Stimulated activated CD4-positive, alpha-beta T cell treated with anti-CD3 and anti-CD28 coated beads, Interleukin-15, amount 100 ng/mL, for 48 hours (primary cell): ENCODE measurements at regions not wholly inside any gene's neighbourhood (a gene's known extent, or its start where the extent isn't known, plus 50 kb on each side); places are given as distances from the start of the nearest gene placed in this dataset.
"Not testable (repeated sequence)": the region's sequence is repeated elsewhere in the genome, so short reads cannot be mapped to it uniquely, and the experiment has no call there.

Experiments used
- DNase-seq, 2 donors: peaks; one replicate each; pipeline ENCODE4 v3.0.0-alpha.2; 2020; ENCODE audit warnings: low read depth in 2 of 2

- DNase-seq, result no peak
These were observed 124.2 kb downstream of the GALR1 start for GRCh38 chr18:77373730-77374445.

GRCh38 chr18:77374446-77374805 is 124.8 kb downstream of the GALR1 start:
- DNase-seq, result no peak

- no peak for DNase-seq
These were observed 126.5 kb downstream of the GALR1 start for GRCh38 chr18:77376043-77376732.

- DNase-seq, result no peak
These were observed 127.1 kb downstream of the GALR1 start for GRCh38 chr18:77376733-77377094.

- DNase-seq, result no peak
These were observed 128.2 kb downstream of the GALR1 start for GRCh38 chr18:77377813-77378212.

GRCh38 chr18:77379976-77380509 is 130.4 kb downstream of the GALR1 start:
- no peak for DNase-seq

GRCh38 chr18:77380695-77381094 is 131.0 kb downstream of the GALR1 start:
- DNase-seq, result no peak

DNA sequence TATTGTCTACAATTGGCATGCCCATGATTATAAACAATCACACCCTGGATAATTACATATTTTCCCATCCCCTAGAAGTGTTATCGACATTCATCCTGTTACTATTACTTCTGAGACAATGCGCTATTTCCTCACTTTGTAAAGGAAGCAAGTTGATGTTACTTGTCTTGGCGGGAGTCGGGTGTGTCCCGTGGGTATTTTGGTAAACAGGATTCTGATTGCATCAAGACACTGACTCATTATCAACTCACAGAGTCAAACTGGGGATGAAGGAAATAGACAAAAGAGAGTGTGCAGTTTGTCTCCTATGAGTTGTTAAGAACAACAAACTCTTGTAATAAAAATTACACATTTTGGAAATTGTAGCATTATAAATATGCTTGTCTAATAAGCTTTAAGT is 142.7 kb downstream of the GALR1 start:
- DNase-seq, result no peak

- DNase-seq, result no peak
These were observed 143.9 kb downstream of the GALR1 start for GRCh38 chr18:77393519-77393918.

DNA sequence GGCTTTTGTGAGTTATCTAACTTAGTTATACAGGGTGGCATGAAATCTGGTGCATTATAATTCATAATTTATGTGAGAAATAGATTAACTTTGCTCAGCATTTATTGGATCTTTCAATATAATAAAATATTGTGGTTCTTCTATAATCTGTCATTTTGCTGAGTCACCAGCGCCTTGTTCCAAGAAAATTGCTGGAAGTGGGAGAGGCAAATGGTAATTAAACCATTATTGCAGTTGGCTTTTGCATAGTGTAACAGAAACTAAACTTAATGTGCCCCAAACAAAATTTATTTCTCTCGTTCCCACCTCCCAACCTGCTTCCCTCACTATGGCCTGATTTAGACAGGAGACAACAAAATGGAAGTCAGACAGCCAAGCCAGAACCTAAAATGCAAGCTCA is 146.3 kb downstream of the GALR1 start:
- no peak for DNase-seq

DNA sequence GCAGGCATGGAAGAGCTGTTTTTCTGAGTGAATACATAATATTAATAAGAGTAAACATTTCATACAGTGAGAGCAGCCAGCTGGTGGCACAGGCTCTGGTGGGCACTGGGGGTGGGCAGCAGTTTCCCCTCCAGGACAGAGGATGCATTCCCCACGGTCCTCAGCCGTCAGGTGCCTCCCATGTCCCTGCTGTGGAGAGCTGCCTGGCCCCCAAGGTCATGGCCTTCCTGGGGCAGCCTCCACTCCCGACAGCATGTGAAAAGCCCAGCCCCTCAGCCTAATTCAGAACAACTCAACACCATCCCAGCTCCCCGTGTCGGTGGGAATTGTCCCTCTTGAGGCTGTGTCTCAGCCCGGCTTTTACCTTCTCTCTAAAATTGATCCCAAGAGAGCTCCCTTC is 147.4 kb downstream of the GALR1 start:
- no peak for DNase-seq

GRCh38 chr18:77397617-77398016 is 148.0 kb downstream of the GALR1 start:
- no peak for DNase-seq

DNA sequence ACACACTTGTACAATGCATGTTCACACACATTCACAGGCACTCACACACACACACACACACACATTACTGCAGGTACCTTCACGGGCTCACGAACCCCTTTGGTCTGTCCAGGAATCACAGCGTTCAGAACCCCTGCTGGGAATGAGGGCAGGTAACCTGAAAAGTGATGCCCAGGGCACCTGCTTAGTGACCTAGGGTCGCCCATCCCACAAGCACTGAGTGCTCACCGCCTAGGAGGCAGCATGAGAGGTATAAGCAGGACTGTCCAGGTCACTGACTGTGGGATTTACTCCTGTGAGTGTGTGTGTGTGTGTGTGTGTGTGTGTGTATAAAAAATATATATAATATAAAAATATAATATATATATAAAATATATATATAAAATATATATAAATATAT is 150.9 kb downstream of the GALR1 start:
- no peak for DNase-seq

GRCh38 chr18:77401173-77401572 is 151.5 kb downstream of the GALR1 start:
- DNase-seq, result no peak

DNA sequence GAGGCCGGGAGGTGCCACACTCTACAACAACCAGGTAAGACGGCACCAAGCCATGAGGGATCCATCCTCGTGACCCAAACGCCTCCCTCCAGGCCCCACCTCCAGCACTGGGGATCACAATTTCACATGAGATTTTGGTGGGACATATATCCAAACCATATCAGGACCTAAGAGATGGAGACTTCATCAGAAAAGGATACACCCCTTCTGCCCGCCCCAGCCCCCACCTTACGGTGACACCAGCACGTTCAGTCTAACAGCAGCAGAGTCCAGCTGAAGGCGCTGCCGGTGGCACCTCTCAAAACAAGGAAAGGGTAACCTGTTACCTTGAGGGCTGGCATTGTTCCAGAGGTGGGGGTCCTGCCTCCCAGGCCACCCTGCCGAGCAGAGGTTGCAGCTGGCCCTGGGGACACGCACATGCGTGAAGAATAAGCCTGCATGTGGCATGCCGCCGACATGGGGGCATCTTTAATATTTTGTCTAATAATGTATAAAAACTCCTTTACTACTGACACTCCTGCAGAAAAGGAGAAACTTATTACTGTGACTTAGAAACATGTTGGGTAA is 154.4 kb downstream of the GALR1 start:
- no peak for DNase-seq

GRCh38 chr18:77405096-77405495 is 155.4 kb downstream of the GALR1 start:
- DNase-seq, result no peak

DNA sequence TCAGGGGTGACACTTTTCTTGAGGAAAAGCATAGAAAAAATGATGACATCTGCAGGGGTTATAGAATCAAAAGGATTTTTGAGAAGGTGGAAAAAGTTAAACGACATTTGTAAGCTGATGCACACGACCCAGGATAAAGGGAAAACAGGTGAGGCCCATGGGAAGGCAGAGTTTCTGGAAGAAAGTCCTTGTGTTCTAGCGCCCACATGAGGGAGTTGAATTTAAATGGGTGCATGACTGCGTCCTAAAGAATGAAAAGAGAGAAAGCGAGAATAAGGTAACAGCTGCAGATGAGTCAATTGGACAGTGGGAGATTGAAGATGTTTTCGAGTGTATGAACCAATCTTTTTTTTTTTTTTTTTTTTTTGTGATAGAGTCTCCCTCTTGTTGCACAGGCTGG is 158.1 kb downstream of the GALR1 start:
- no peak for DNase-seq

- not testable (repeated sequence) for DNase-seq
These were observed 171.9 kb downstream of the GALR1 start for GRCh38 chr18:77421546-77421945.

GRCh38 chr18:77422974-77423867 is 173.6 kb downstream of the GALR1 start:
- no peak for DNase-seq

DNA sequence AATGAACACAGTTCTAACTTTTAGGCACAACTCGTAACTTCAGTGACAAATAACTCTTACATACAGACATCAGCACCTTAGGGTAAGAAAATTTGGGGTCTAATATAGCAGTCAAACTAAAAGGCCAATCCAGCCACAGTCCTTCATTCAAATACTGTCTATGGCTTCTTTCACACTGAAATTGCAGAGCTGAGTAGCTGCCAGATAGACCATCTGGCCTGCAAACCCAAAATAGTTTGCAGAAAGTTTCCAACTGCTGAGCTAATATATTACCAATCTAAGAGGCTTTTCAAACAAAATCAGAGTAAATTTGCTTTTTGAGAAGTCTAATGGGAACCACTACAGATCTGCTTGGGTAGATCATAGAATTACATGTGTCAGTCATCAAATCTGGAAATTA is 183.4 kb downstream of the GALR1 start:
- no peak for DNase-seq

DNA sequence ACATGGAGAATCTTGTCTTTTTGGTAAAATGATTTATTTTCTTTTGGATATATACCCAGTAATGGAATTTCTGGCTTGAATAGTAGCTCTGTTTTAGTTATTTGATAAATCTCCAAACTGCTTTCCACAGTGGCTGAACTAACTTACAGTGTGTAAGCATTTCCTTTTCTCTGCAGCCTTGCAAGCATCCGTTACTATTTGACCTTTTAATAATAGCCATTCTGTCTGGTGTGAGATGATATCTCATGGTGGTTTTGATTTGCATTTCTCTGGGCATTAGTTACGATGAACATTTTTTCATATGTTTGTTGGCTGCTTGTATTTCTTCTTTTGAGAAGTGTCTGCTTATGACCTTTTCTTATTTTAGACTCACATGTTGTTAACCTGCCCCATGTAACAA is 190.2 kb downstream of the GALR1 start:
- no peak for DNase-seq

DNA sequence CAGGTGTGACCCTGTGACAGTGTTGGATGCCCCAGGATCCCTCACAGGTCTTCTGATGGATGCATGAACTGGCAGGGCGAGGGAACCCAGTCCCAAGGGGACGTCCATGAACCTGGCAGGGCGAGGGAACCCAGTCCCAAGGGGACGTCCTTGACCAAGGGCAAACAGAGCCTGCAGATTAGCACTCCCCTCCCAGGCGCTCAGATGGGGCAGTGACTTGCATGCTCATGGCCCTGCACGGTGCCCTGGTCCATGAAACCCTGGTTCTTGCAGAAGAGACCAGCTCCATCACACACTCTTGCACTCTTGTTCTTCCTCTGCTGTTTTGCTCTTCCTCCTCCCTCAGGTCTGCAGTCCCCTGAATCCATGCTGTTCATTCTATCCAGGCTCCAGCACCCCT is 192.7 kb downstream of the GALR1 start:
- no peak for DNase-seq
